Naive thymus-derived CD4-positive, alpha-beta T cell (primary cell): ENCODE measurements at regions not wholly inside any gene's neighbourhood (a gene's known extent, or its start where the extent isn't known, plus 50 kb on each side); places are given as distances from the start of the nearest gene placed in this dataset.

Experiments used
- ATAC-seq: fragments of 150-1000 bp; cut with Tn5 transposase; 2 replicates; pipeline ENCODE4 v1.10.0; 2021; ENCODE audit warnings: mild to moderate bottlenecking, moderate library complexity
- CTCF ChIA-PET: fragments of 350-600 bp; sonication (Branson Sonifier 250); formaldehyde crosslinking; loops from one replicate; lab custom pipeline; 2021; ENCODE audit warnings: antibody characterized with exemption; lab: Charles Lee
- POLR2A ChIA-PET: fragments of 350-600 bp; sonication (Branson Sonifier 250); formaldehyde crosslinking; loops from one replicate; lab custom pipeline; 2021; ENCODE audit warnings: antibody characterized with exemption, inconsistent platforms; lab: Charles Lee
- DNase-seq, 9 donors: peaks; one replicate each; pipeline versions ENCODE4 v3.0.0 to v3.0.0-alpha.2; 2020 to 2022; ENCODE audit warnings: mixed read lengths in 1 of 9
- H3K27ac ChIP-seq: one replicate; pipeline ENCODE4 v1.7.0; 2013; ENCODE audit warnings: mild to moderate bottlenecking, low read depth, low read length, moderate library complexity
- H3K27me3 ChIP-seq, 2 donors: one replicate each; pipeline ENCODE4 v1.7.0; 2013; ENCODE audit warnings: low read length in 2 of 2, mild to moderate bottlenecking in 2 of 2, moderate library complexity in 2 of 2; ENCODE audit not compliant: control insufficient read depth in 2 of 2, insufficient read depth in 2 of 2
- H3K36me3 ChIP-seq, 3 experiments: 1 replicate in 2 of 3; 2 replicates in 1 of 3; pipeline ENCODE4 v1.7.0; 2013; ENCODE audit warnings: low read length in 3 of 3, mild to moderate bottlenecking in 3 of 3, moderate library complexity in 1 of 3; ENCODE audit not compliant: insufficient read depth in 3 of 3, control insufficient read depth in 2 of 3
- H3K4me1 ChIP-seq, 2 donors: one replicate each; pipeline ENCODE4 v1.7.0; 2013; ENCODE audit warnings: low read length in 2 of 2, mild to moderate bottlenecking in 2 of 2, moderate library complexity in 1 of 2; ENCODE audit not compliant: control insufficient read depth in 2 of 2, insufficient read depth in 2 of 2
- H3K4me3 ChIP-seq: 2 replicates; pipeline ENCODE4 v1.7.0; 2013; ENCODE audit warnings: mild to moderate bottlenecking, low read length
- H3K9me3 ChIP-seq, 3 experiments: 1 replicate in 2 of 3; 2 replicates in 1 of 3; pipeline ENCODE4 v1.7.0; 2013; ENCODE audit warnings: low read length in 3 of 3; ENCODE audit not compliant: control insufficient read depth in 2 of 3
- H3K27ac Mint-ChIP-seq, 9 donors: one replicate each; pipeline ENCODE4 v1.8.0; 2020 to 2022; ENCODE audit warnings: mixed read lengths in 9 of 9, mild to moderate bottlenecking in 8 of 9, moderate library complexity in 5 of 9, inconsistent platforms in 2 of 9
- H3K27me3 Mint-ChIP-seq, 5 donors: one replicate each; pipeline ENCODE4 v1.8.0; 2021 to 2022; ENCODE audit warnings: mixed read lengths in 5 of 5, mild to moderate bottlenecking in 1 of 5
- H3K36me3 Mint-ChIP-seq, 5 donors: one replicate each; pipeline ENCODE4 v1.8.0; 2020 to 2022; ENCODE audit warnings: mixed read lengths in 5 of 5, mild to moderate bottlenecking in 3 of 5, inconsistent platforms in 1 of 5
- H3K4me1 Mint-ChIP-seq, 7 donors: one replicate each; pipeline ENCODE4 v1.8.0; 2020 to 2022; ENCODE audit warnings: mixed read lengths in 7 of 7, mild to moderate bottlenecking in 3 of 7, inconsistent platforms in 1 of 7
- H3K4me3 Mint-ChIP-seq, 10 donors: one replicate each; pipeline ENCODE4 v1.8.0; 2020 to 2022; ENCODE audit warnings: mild to moderate bottlenecking in 10 of 10, mixed read lengths in 10 of 10, moderate library complexity in 6 of 10, inconsistent platforms in 2 of 10
- H3K9me3 Mint-ChIP-seq, 11 donors: one replicate each; pipeline ENCODE4 v1.8.0; 2020 to 2022; ENCODE audit warnings: mixed read lengths in 11 of 11, mild to moderate bottlenecking in 4 of 11, inconsistent platforms in 1 of 11, moderate library complexity in 1 of 11
- intact Hi-C, 2 donors: fragments of 100-400 bp; cut with micrococcal nuclease; formaldehyde crosslinking; loops; one replicate each; pipeline ENCODE4 v1.15.1; 2023

DNA sequence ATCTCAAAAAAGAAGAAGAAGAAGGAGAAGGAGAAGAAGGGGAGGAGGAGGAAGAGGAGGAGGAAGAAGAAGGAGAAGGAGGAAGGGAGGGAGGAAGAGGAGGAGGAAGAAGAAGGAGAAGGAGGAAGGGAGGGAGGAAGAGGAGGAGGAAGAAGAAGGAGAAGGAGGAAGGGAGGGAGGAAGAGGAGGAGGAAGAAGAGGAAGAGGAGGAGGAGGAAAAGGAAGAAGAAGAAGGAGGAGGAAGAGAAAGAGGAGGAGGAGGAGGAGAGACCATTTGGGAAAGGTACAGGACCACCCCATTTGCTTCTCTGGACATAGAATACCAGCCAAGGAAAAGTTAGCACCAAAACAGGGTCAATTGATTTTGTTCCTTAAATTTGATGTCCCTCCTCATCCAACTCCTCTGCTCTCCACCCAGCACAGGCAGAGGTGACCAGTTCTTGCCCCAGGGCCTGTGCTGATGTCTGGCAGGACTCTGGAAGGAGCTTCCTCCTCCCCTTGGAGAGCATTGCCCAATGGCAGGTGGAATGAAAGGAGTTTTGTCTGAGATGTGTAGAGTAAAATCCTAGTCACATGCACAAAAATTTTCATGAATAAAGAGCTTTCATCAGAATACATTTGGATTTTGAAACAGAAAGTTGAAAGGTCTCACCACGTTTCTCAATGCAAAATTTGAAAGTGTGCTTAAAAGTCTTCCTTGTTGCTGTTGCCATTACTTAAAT lies 182.9 kb downstream of the LY86 start:
- Mint-ChIP-seq H3K27me3 (peaks cover 0 to 34% (median 4%) of the 10 kb centered on the region in 5 donors), H3K36me3 (no peaks in the 10 kb centered on the region), H3K9me3 (peaks cover 0 to 4% (median 0%) of the 10 kb centered on the region in 11 donors), H3K27ac (no peak overlapping the region), H3K4me3 (no peak overlapping the region), H3K4me1 (peaks cover 0 to 4% (median 0%) of the 10 kb centered on the region in 7 donors)
- Histone ChIP-seq H3K9me3 (no peaks in the 10 kb centered on the region), H3K4me3 (no peak overlapping the region), H3K4me1 (no peaks in the 10 kb centered on the region), H3K27ac (no peak overlapping the region), H3K27me3 (no peaks in the 10 kb centered on the region), H3K36me3 (no peaks in the 10 kb centered on the region)
- ATAC-seq, result no peak
- no peak for DNase-seq
- CTCF ChIA-PET, result no interaction called here
- intact Hi-C loops, result no loop called here
- POLR2A ChIA-PET, result no interaction called here

DNA sequence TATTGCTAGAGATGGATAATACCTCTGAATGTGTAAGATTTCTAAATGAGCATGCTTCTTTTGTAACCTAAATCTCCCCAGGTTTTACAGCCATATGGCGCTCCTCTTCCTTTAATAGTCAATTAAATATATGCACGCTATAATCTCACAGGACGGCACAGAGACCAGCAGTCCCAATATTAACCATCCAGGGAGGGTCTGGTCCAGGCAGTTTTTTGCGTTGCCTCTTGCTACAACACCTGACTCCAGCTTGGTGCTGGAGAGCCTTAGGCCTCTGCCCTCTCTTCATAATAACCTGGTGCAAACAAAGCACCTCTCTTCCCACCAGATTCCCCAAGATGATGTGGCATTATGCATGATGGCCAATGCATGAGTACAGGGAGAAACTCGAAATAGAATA lies 183.4 kb downstream of the LY86 start:
- H3K27ac Mint-ChIP-seq, result no peak overlapping the region
- intact Hi-C loops, result no loop called here
- ChIA-PET CTCF (no interaction called here), POLR2A (no interaction called here)
- H3K9me3 Mint-ChIP-seq, result peaks cover 0 to 10% (median 4%) of the 10 kb centered on the region in 11 donors
- ATAC-seq (no peak), DNase-seq (no peak)
- H3K27ac ChIP-seq, result no peak overlapping the region
- no peaks in the 10 kb centered on the region for H3K9me3 ChIP-seq
- no peaks in the 10 kb centered on the region for H3K27me3 ChIP-seq
- H3K4me3 ChIP-seq, result no peak overlapping the region
- no peak overlapping the region for H3K4me3 Mint-ChIP-seq
- peaks cover 0 to 5% (median 0%) of the 10 kb centered on the region in 5 donors for H3K36me3 Mint-ChIP-seq
- peaks cover 0 to 4% (median 0%) of the 10 kb centered on the region in 7 donors for H3K4me1 Mint-ChIP-seq
- H3K27me3 Mint-ChIP-seq, result peaks cover 3 to 40% (median 7%) of the 10 kb centered on the region in 5 donors
- H3K36me3 ChIP-seq, result no peaks in the 10 kb centered on the region
- no peaks in the 10 kb centered on the region for H3K4me1 ChIP-seq

DNA sequence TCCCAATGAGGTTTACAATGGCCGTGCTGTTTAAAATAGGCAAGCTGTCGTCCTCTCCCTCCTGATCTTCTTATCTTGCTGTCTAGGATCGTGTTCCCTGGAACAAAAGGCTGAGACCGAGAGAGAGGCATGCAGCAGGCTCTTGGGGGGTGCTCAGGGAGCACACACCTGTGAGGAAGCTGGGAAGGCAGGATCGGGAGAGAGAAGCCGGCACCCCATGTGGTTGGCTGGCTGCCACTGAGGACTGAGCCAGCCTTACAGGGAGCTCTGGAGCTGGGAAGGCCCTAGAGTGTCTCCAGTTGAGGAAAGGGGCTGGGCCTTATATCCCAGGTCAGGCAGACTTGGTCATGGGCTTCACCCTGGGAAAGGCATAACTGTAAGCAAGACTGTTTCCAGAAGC lies 184.2 kb downstream of the LY86 start:
- intact Hi-C loops, result no loop called here
- Histone ChIP-seq H3K36me3 (no peaks in the 10 kb centered on the region), H3K27me3 (no peaks in the 10 kb centered on the region), H3K4me3 (no peak overlapping the region), H3K9me3 (no peaks in the 10 kb centered on the region), H3K4me1 (no peaks in the 10 kb centered on the region), H3K27ac (no peak overlapping the region)
- no peak for ATAC-seq
- Mint-ChIP-seq H3K27ac (no peak overlapping the region), H3K4me1 (peaks cover 0 to 4% (median 0%) of the 10 kb centered on the region in 7 donors), H3K36me3 (peaks cover 0 to 6% (median 0%) of the 10 kb centered on the region in 5 donors), H3K4me3 (no peak overlapping the region), H3K9me3 (peaks cover 0 to 11% (median 4%) of the 10 kb centered on the region in 11 donors), H3K27me3 (peaks cover 5 to 47% (median 9%) of the 10 kb centered on the region in 5 donors)
- DNase-seq, result no peak
- ChIA-PET POLR2A (no interaction called here), CTCF (no interaction called here)

DNA sequence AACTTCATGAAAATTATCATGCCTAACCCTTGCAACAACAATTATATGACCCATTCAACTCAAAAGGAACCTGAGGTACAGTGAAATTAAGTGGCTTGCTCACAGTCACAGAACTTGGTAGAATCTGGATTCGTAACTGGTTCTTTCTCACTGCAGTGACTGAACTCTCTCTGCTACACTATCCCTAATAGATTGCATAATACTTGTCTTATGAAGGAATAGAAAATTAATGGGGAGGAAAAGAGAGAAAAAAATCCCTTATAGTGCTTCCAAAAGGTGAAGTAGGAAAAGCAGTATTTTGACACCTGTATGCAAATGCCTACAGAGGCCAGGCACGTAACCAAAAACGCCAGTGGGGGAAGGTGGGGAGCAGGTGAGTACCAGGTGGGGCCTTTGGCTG lies 186.6 kb downstream of the LY86 start:
- Histone ChIP-seq H3K9me3 (no peaks in the 10 kb centered on the region), H3K27ac (no peak overlapping the region), H3K4me3 (no peak overlapping the region), H3K36me3 (no peaks in the 10 kb centered on the region), H3K27me3 (no peaks in the 10 kb centered on the region), H3K4me1 (no peaks in the 10 kb centered on the region)
- intact Hi-C loops, result no loop called here
- H3K36me3 Mint-ChIP-seq, result peaks cover 0 to 6% (median 0%) of the 10 kb centered on the region in 5 donors
- H3K9me3 Mint-ChIP-seq, result peaks cover 0 to 15% (median 4%) of the 10 kb centered on the region in 11 donors
- no peak overlapping the region for H3K27ac Mint-ChIP-seq
- DNase-seq (no peak), ATAC-seq (no peak)
- peaks cover 0 to 4% (median 0%) of the 10 kb centered on the region in 7 donors for H3K4me1 Mint-ChIP-seq
- peaks cover 9 to 56% (median 16%) of the 10 kb centered on the region in 5 donors for H3K27me3 Mint-ChIP-seq
- H3K4me3 Mint-ChIP-seq, result no peak overlapping the region
- CTCF ChIA-PET, result no interaction called here
- POLR2A ChIA-PET, result no interaction called here

DNA sequence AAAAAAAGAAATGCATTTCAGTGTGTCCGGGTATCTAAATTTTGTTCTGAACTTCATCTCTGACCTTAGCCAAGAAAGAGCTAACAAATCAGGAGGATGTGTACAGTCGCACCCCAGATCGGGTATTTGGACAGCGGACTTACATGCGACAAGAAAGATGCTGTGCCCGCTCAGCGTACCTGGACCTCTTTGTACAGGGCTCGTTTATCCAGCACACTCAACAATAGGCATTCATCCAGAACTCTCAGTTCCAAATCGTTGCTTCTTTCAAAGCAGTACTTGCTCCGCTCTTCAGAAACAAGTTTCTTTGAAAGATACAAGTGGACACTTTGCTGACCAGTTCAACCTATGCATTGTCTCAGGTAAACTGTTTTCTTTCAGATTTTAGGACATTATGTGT lies 191.7 kb downstream of the LY86 start:
- H3K4me1 ChIP-seq, result no peaks in the 10 kb centered on the region
- Mint-ChIP-seq H3K9me3 (peaks cover 0 to 15% (median 4%) of the 10 kb centered on the region in 11 donors), H3K27ac (no peak overlapping the region), H3K36me3 (peaks cover 0 to 6% (median 0%) of the 10 kb centered on the region in 5 donors), H3K4me3 (no peak overlapping the region), H3K27me3 (peaks cover 10 to 56% (median 16%) of the 10 kb centered on the region in 5 donors), H3K4me1 (no peaks in the 10 kb centered on the region)
- no peaks in the 10 kb centered on the region for H3K27me3 ChIP-seq
- ATAC-seq (no peak), DNase-seq (no peak)
- POLR2A ChIA-PET, result no interaction called here
- no peak overlapping the region for H3K4me3 ChIP-seq
- H3K36me3 ChIP-seq, result no peaks in the 10 kb centered on the region
- H3K27ac ChIP-seq, result no peak overlapping the region
- intact Hi-C loops, result no loop called here
- H3K9me3 ChIP-seq, result no peaks in the 10 kb centered on the region
- CTCF ChIA-PET, result no interaction called here

DNA sequence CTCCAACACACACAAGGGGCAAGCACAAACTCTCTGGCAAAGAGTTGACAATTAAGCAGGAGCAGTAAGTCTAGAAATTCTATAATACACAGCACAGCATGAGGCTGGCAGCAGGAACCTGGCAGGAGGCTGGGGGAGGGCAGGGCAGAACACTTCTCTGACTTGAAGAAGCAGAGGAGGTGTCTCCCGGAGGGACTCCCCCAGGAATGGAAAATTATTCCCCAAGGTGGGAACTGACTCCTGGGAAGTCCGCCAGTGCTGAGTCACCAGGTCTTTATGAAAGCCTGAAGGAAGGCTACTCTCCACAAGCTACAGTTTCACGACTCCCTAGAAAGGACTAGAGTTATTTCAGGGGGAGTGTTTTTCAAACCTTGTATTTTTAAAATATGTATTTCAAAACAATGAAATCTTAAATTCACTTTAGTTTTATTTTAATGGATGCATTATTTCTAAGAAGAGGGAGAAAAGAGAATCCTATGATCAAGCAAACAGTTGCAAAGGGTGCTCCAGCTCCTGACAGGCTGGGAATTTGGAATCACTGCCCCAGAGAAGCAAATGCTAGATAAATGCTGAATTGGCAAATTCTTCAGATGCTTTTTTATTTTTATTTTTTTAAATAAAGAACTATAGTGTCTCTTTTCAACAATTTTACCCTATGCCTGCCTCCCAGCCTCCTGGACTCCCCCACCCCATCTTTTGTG lies 192.8 kb downstream of the LY86 start:
- Mint-ChIP-seq H3K27me3 (peaks cover 10 to 54% (median 16%) of the 10 kb centered on the region in 5 donors), H3K4me3 (no peak overlapping the region), H3K36me3 (peaks cover 0 to 6% (median 0%) of the 10 kb centered on the region in 5 donors), H3K4me1 (no peaks in the 10 kb centered on the region), H3K27ac (no peak overlapping the region), H3K9me3 (peaks cover 0 to 11% (median 4%) of the 10 kb centered on the region in 11 donors)
- intact Hi-C loops, result no loop called here
- no peaks in the 10 kb centered on the region for H3K27me3 ChIP-seq
- no peaks in the 10 kb centered on the region for H3K36me3 ChIP-seq
- no peak for DNase-seq
- H3K27ac ChIP-seq, result no peak overlapping the region
- no peaks in the 10 kb centered on the region for H3K9me3 ChIP-seq
- no peak overlapping the region for H3K4me3 ChIP-seq
- ChIA-PET CTCF (no interaction called here), POLR2A (no interaction called here)
- ATAC-seq, result no peak
- H3K4me1 ChIP-seq, result no peaks in the 10 kb centered on the region
